GM23248 (cell line): ENCODE measurements at regions not wholly inside any gene's neighbourhood (a gene's known extent, or its start where the extent isn't known, plus 50 kb on each side); places are given as distances from the start of the nearest gene placed in this dataset.

ENCODE experiments used
- DNase-seq: peaks from one replicate; pipeline ENCODE4 v3.0.0-alpha.2; 2015
- H2AFZ ChIP-seq: fragments of 200-600 bp; sonication (generic); 2 replicates; pipeline ENCODE4 v1.6.1; 2016; ENCODE audit warnings: antibody characterized with exemption
- H3F3A ChIP-seq: fragments of 200-600 bp; sonication (generic); 2 replicates; pipeline ENCODE4 v1.6.1; 2016; ENCODE audit warnings: mild to moderate bottlenecking, antibody characterized with exemption, mixed run types; ENCODE audit not compliant: insufficient read depth
- H3K27ac ChIP-seq: fragments of 200-600 bp; sonication (generic); 2 replicates; pipeline ENCODE4 v1.5.1; 2016; ENCODE audit warnings: mild to moderate bottlenecking
- H3K27me3 ChIP-seq: fragments of 200-600 bp; sonication (generic); replicated peaks from 2 replicates; pipeline ENCODE4 v1.6.1; 2016; ENCODE audit warnings: mild to moderate bottlenecking; ENCODE audit not compliant: insufficient read depth
- H3K36me3 ChIP-seq: fragments of 200-600 bp; sonication (generic); 2 replicates; pipeline ENCODE4 v1.6.1; 2016; ENCODE audit warnings: low read depth, mild to moderate bottlenecking
- H3K4me1 ChIP-seq: fragments of 200-600 bp; sonication (generic); 2 replicates; pipeline ENCODE4 v1.6.1; 2016; ENCODE audit warnings: mild to moderate bottlenecking; ENCODE audit not compliant: insufficient read depth
- H3K4me2 ChIP-seq: fragments of 200-600 bp; sonication (generic); one replicate; pipeline ENCODE4 v1.6.1; 2016; ENCODE audit warnings: mild to moderate bottlenecking; ENCODE audit not compliant: unreplicated experiment
- H3K4me3 ChIP-seq: fragments of 200-600 bp; sonication (generic); 2 replicates; pipeline ENCODE4 v1.5.1; 2016; ENCODE audit warnings: mild to moderate bottlenecking
- H3K79me2 ChIP-seq: fragments of 200-600 bp; sonication (generic); 2 replicates; pipeline ENCODE4 v1.6.1; 2016; ENCODE audit warnings: mild to moderate bottlenecking; ENCODE audit not compliant: insufficient read depth
- H3K9ac ChIP-seq: fragments of 200-600 bp; sonication (generic); 2 replicates; pipeline ENCODE4 v1.6.1; 2016; ENCODE audit warnings: mild to moderate bottlenecking
- H3K9me2 ChIP-seq: fragments of 200-600 bp; sonication (generic); 2 replicates; pipeline ENCODE4 v1.6.1; 2016; ENCODE audit warnings: mixed run types, mild to moderate bottlenecking, moderate library complexity; ENCODE audit not compliant: insufficient read depth
- H3K9me3 ChIP-seq: fragments of 200-600 bp; sonication (generic); one replicate; pipeline ENCODE4 v1.6.1; 2017; ENCODE audit warnings: low read depth
- H4K20me1 ChIP-seq: fragments of 200-600 bp; sonication (generic); 2 replicates; pipeline ENCODE4 v1.6.0; 2016; ENCODE audit not compliant: insufficient read depth
- EZH2 ChIP-seq: fragments of 200-600 bp; sonication (generic); IDR thresholded peaks from 2 replicates; pipeline ENCODE4 v1.6.1; 2018; ENCODE audit warnings: antibody characterized with exemption, mild to moderate bottlenecking; ENCODE audit not compliant: insufficient read depth, poor library complexity, severe bottlenecking
- EZH2phosphoT487 ChIP-seq: fragments of 200-600 bp; sonication (generic); IDR thresholded peaks from 2 replicates; pipeline ENCODE4 v1.6.1; 2018; ENCODE audit warnings: antibody characterized with exemption, moderate library complexity, mild to moderate bottlenecking, low read depth; ENCODE audit not compliant: insufficient read depth
- WGBS, 2 experiments: methylation state at CpG; one replicate each; pipeline ENCODE4 v1.1.6; 2015 to 2017; ENCODE audit warnings: low lambda C conversion rate in 2 of 2, low coverage in 1 of 2; ENCODE audit errors: missing lambda C conversion rate in 2 of 2; 5-methylcytosine and 5-hydroxymethylcytosine counted together
- in situ Hi-C: fragments of 300-500 bp; cut with MboI; formaldehyde crosslinking; loops from 2 replicates; pipeline ENCODE4 v1.15.0; 2020

DNA sequence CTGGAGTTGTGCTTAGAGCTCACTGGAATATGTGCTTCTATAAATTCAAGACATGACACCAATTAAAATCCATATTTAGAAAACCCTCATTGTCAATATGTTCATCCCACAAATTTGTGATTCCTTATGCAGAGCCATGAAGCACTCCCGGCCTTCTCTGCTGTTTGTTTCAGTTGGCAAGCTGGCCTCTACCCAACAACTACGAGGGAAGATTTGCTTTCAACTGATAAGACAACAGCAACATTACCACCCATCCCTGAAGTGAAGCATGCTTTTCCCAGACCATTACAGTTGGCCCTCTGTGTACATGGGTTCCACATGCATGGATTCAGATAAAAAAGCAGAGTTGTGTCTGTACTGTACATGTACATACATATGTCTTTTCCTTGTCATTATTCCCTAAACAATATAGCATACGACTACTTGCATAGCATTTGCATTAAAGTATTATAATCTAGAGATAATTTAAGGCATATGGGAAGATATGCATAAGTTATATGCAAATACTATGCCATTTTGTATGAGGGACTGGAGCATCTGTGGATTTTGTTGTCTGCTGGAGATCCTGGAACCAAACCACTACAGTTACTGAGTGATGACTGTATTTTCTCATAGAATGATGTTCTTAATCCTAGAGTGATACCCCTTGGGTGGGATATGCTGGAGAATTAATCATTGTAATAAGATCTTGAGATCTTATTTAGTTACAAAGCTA is 77.6 kb upstream of the MC2R start:
- TF ChIP-seq EZH2phosphoT487 (no peak), EZH2 (no peak)
- H2AFZ ChIP-seq = no peak overlapping the region
- DNase-seq = no peak
- no peaks in the 10 kb centered on the region for H4K20me1 ChIP-seq
- no peak overlapping the region for H3K4me3 ChIP-seq
- in situ Hi-C loops = no loop called here
- no peak overlapping the region for H3K27ac ChIP-seq
- H3K79me2 ChIP-seq = no peaks in the 10 kb centered on the region
- H3F3A ChIP-seq = no peaks in the 10 kb centered on the region
- no peak overlapping the region for H3K4me2 ChIP-seq
- no peaks in the 10 kb centered on the region for H3K4me1 ChIP-seq
- no peaks in the 10 kb centered on the region for H3K9me2 ChIP-seq
- H3K27me3 ChIP-seq = no peaks in the 10 kb centered on the region
- H3K9me3 ChIP-seq = no peaks in the 10 kb centered on the region
- no peaks in the 10 kb centered on the region for H3K36me3 ChIP-seq
- 22% methylated on average over 3 of the region's 3 CpGs for WGBS, 2 experiments
- H3K9ac ChIP-seq = no peak overlapping the region

DNA sequence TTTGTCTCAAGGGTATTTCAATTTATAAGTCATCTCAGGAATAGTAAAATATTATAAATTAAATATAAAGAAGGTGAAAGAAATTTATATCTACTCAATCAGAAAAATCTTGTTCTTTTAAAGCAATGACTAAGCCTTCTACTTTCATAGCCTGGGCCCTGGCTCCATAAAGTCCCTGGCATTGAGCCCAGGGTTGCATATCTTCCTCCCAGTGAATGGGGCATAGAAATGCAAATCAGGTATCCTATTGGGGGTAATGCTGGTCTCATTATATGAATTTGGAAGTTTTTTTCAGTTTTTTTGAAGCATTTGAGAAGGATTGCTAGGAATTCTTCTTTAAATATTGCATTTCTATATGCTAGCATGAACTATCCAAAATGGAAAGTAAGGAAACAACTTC is 73.9 kb upstream of the MC2R start:
- Histone ChIP-seq H3K27me3 (no peaks in the 10 kb centered on the region), H3K9me2 (no peaks in the 10 kb centered on the region), H3F3A (no peaks in the 10 kb centered on the region), H3K4me2 (no peak overlapping the region), H3K4me1 (no peaks in the 10 kb centered on the region), H3K9me3 (no peaks in the 10 kb centered on the region), H3K27ac (no peak overlapping the region), H3K4me3 (no peak overlapping the region), H3K36me3 (no peaks in the 10 kb centered on the region), H2AFZ (no peak overlapping the region), H3K79me2 (no peaks in the 10 kb centered on the region), H3K9ac (no peak overlapping the region), H4K20me1 (no peaks in the 10 kb centered on the region)
- no peak for TF ChIP-seq EZH2
- TF ChIP-seq EZH2phosphoT487 = no peak
- in situ Hi-C loops = no loop called here
- no peak for DNase-seq

DNA sequence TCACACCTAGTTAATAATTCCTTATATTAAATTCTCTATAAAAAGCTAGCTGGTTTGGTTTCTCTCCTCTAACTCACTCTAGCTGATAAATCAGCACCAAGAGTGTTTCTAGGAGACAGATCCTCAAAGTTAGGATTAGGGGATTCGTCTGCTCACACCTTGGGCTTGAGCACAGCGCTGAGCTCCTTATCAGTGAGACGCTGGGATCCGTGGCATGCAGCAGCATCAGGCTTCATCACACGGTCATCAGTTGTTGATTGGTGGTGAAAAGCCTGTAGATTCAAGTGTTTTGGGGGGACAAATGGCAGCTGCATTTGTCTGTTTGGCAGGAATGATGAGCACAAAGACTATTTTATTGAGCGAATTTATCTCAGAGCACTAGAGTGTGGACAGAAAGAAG is 72.6 kb upstream of the MC2R start:
- no peak for DNase-seq
- Histone ChIP-seq H3K36me3 (no peaks in the 10 kb centered on the region), H3K27me3 (no peaks in the 10 kb centered on the region), H3K4me1 (no peaks in the 10 kb centered on the region), H3K4me3 (no peak overlapping the region), H3K9me2 (no peaks in the 10 kb centered on the region), H3K79me2 (no peaks in the 10 kb centered on the region), H4K20me1 (no peaks in the 10 kb centered on the region), H2AFZ (no peak overlapping the region), H3K9ac (no peak overlapping the region), H3K27ac (no peak overlapping the region), H3K4me2 (no peak overlapping the region), H3F3A (no peaks in the 10 kb centered on the region), H3K9me3 (no peaks in the 10 kb centered on the region)
- TF ChIP-seq EZH2 = no peak
- no peak for TF ChIP-seq EZH2phosphoT487
- in situ Hi-C loops = no loop called here
- 23 to 29% methylated on average over 6 of the region's 6 CpGs for WGBS, 2 experiments

DNA sequence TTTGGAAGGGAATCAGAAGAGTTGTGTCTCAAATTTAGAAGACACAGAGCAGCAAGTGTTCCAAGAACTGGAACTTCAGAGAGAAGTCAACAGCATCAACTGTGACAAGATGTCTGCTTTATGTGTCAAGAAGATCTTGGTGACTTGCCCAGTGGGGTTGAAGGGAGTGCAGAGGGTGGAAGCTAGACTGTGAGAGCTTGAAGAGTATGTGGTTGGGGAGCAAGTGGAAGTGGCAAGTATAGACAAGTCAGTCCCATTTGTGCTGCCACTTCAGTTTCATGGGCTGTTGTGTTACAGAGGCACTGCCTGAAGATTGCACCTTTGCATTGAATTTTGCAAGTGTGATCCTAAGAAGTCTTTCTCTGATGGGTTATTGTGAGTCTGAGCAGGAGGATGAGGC is 68.7 kb upstream of the MC2R start:
- Histone ChIP-seq H3K9me3 (no peaks in the 10 kb centered on the region), H3K27me3 (no peaks in the 10 kb centered on the region), H3K9ac (no peak overlapping the region), H3K4me3 (no peak overlapping the region), H4K20me1 (no peaks in the 10 kb centered on the region), H3K79me2 (no peaks in the 10 kb centered on the region), H2AFZ (no peak overlapping the region), H3K36me3 (no peaks in the 10 kb centered on the region), H3K4me1 (no peaks in the 10 kb centered on the region), H3K4me2 (no peak overlapping the region), H3K9me2 (no peaks in the 10 kb centered on the region), H3K27ac (no peak overlapping the region), H3F3A (no peaks in the 10 kb centered on the region)
- TF ChIP-seq EZH2phosphoT487 = no peak
- TF ChIP-seq EZH2 = no peak
- in situ Hi-C loops = no loop called here
- DNase-seq = no peak

DNA sequence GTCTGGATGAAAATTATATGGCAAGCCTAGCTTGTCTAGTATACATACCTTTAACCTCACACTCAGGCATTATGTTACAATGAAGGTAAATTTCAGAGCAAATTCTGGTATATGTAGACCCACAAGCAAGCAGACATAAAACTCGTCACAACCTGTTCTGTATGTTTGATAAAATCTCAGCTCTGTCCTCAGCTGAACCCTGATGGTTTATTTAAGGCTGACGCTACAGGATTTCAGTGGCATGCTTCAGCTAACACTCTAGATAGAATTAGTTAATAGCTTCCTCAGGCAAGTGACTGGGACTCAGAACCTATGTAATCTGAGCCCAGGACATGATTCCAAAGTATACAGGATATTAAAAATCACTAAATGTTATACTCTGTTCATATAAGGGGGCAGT is 68.2 kb upstream of the MC2R start:
- no peaks in the 10 kb centered on the region for H3K27me3 ChIP-seq
- TF ChIP-seq EZH2 (no peak), EZH2phosphoT487 (no peak)
- H3K9ac ChIP-seq = no peak overlapping the region
- H3K36me3 ChIP-seq = no peaks in the 10 kb centered on the region
- no peaks in the 10 kb centered on the region for H3K79me2 ChIP-seq
- H3F3A ChIP-seq = no peaks in the 10 kb centered on the region
- 12 to 15% methylated on average over 2 of the region's 2 CpGs for WGBS, 2 experiments
- H3K9me3 ChIP-seq = no peaks in the 10 kb centered on the region
- H3K9me2 ChIP-seq = no peaks in the 10 kb centered on the region
- in situ Hi-C loops = no loop called here
- H3K4me3 ChIP-seq = no peak overlapping the region
- no peak overlapping the region for H2AFZ ChIP-seq
- no peak overlapping the region for H3K27ac ChIP-seq
- H3K4me1 ChIP-seq = no peaks in the 10 kb centered on the region
- no peak overlapping the region for H3K4me2 ChIP-seq
- H4K20me1 ChIP-seq = no peaks in the 10 kb centered on the region
- DNase-seq = no peak
